Liver (tissue), 3 donors: ENCODE measurements at regions not wholly inside any gene's neighbourhood (a gene's known extent, or its start where the extent isn't known, plus 50 kb on each side); places are given as distances from the start of the nearest gene placed in this dataset.

ENCODE experiments used
- CTCF ChIP-seq: fragments of 150-350 bp; IDR thresholded peaks from 2 replicates; pipeline ENCODE4 v1.5.1; 2017; ENCODE audit warnings: improper control_type of control experiment, low read depth, low read length; ENCODE audit not compliant: missing input control
- EGR1 ChIP-seq, 2 donors: IDR thresholded peaks; 2 replicates each; pipeline ENCODE4 v1.6.1; 2016 to 2018; ENCODE audit warnings: antibody characterized with exemption in 2 of 2, low read depth in 2 of 2
- FOXA1 ChIP-seq: IDR thresholded peaks from 2 replicates; pipeline ENCODE4 v1.6.1; 2016; ENCODE audit warnings: antibody characterized with exemption
- GABPA ChIP-seq, 2 donors: IDR thresholded peaks in 1 of 2; conservative IDR thresholded peaks in 1 of 2; 2 replicates each; pipeline ENCODE4 v1.6.1; 2016; ENCODE audit warnings: antibody characterized with exemption in 2 of 2, mild to moderate bottlenecking in 1 of 2, moderate library complexity in 1 of 2
- HNF4G ChIP-seq: IDR thresholded peaks from 2 replicates; pipeline ENCODE4 v1.6.1; 2016; ENCODE audit warnings: antibody characterized with exemption
- JUND ChIP-seq, 2 donors: IDR thresholded peaks; 2 replicates each; pipeline ENCODE4 v1.6.1; 2016; ENCODE audit warnings: antibody characterized with exemption in 2 of 2
- MAX ChIP-seq: IDR thresholded peaks from 2 replicates; pipeline ENCODE4 v1.6.1; 2016; ENCODE audit warnings: antibody characterized with exemption
- RAD21 ChIP-seq, 2 donors: IDR thresholded peaks; 2 replicates each; pipeline ENCODE4 v1.6.1; 2016; ENCODE audit warnings: antibody characterized with exemption in 2 of 2, mild to moderate bottlenecking in 2 of 2
- SP1 ChIP-seq: IDR thresholded peaks from 2 replicates; pipeline ENCODE4 v1.6.1; 2018; ENCODE audit warnings: antibody characterized with exemption, mild to moderate bottlenecking
- TAF1 ChIP-seq: conservative IDR thresholded peaks from 2 replicates; pipeline ENCODE4 v1.6.1; 2016; ENCODE audit warnings: antibody characterized with exemption, mild to moderate bottlenecking
- ZBTB33 ChIP-seq: IDR thresholded peaks from 2 replicates; pipeline ENCODE4 v1.6.1; 2016; ENCODE audit warnings: antibody characterized with exemption
- TF ChIP-seq, protein P1 (sequence below): IDR thresholded peaks from 2 replicates; pipeline ENCODE4 v1.6.1; 2016; ENCODE audit warnings: antibody characterized with exemption
- donor health status: healthy.
- donor health status: healthy.

DNA sequence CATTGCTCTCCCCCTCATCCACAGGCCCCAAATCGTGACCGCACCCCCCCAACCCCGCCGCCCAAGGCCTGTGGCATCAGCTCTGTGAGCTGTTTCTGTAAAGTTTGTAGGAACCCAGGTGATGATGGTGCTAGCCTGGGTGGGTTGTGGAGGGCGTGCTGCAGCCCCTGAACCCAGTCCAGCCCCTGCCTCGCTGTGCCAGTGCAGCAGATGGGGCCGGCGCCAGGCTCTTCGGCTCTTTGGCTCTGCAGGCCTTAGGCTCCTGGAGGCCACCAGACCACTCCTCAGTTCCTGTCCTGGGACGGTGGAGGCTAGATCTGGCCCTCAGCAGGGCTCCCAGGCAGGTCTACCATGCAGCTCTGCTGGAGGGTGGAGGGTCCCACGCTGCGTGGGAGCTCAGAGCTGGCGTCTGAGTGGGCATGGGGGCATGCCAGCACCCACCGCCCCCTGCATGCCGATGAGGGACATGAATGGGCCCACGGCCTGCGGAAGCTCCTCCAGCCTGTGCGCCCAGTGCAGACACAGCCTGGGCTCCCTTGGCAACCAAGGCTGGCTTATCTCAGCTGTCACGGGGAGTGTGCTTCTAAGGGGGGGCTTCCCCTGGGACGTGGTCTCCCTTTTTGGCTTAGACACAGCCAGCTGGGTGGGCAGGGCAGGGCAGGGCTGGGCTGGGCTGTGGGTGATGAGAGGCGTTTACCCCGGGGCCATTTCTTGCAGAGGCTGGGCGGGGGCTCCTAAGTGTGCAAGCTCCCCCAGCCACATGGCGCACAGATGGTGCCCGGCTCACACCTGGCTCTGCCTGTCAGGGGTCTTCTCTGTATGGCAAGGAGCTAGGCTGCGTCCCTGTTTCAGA, 1187.6 kb downstream of the BRD1 start:
- no peak for TF ChIP-seq CTCF
- TF ChIP-seq HNF4G = no peak
- no peak for TF ChIP-seq FOXA1
- no peak for TF ChIP-seq RAD21 (IDR thresholded peaks at IDR 0.05)
- no peak for TF ChIP-seq MAX
- TF ChIP-seq JUND (IDR thresholded peaks at IDR 0.05) = no peak
- no peak for TF ChIP-seq EGR1 (IDR thresholded peaks at IDR 0.05; ENCODE audit: low read depth in 2 of 2)
- TF ChIP-seq SP1 = no peak
- no peak for TF ChIP-seq GABPA (IDR thresholded peaks at IDR 0.05 in 1 of 2, conservative IDR thresholded peaks at IDR 0.05 in 1 of 2)
- TF ChIP-seq, protein P1, sequence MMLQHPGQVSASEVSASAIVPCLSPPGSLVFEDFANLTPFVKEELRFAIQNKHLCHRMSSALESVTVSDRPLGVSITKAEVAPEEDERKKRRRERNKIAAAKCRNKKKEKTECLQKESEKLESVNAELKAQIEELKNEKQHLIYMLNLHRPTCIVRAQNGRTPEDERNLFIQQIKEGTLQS = no peak
- TF ChIP-seq TAF1 = no peak
- no peak for TF ChIP-seq ZBTB33
